IPS-NIHi11 (cell line): ENCODE measurements at regions not wholly inside any gene's neighbourhood (a gene's known extent, or its start where the extent isn't known, plus 50 kb on each side); places are given as distances from the start of the nearest gene placed in this dataset.
A peak's percentile ranks its signal among the peaks of the same experiment; 100 is the strongest.
"Not testable (repeated sequence)": the region's sequence is repeated elsewhere in the genome, so short reads cannot be mapped to it uniquely, and the experiment has no call there.

Experiments
- DNase-seq: peaks from one replicate; pipeline ENCODE4 v3.0.0; 2012; ENCODE audit warnings: mixed read lengths, low spot score

DNA sequence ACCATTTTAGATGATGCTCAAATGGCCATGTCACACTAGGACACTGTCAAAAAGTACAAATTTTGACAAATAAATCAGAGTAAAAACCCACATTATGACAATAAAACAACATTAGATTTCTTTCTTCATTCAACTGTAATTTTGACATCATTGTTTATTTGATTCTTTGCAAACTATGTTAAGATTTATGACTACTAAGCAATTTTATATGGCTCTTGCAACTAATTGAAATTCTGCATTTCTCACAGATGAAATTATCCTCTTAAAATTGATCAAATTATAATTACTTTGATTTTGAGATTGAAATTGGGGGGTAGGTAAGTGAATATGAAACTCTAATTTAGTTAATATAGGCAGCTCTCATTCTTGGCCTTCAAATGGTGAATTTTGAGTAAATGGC lies 59.8 kb downstream of the ATOH1 start:
- no peak for DNase-seq

DNA sequence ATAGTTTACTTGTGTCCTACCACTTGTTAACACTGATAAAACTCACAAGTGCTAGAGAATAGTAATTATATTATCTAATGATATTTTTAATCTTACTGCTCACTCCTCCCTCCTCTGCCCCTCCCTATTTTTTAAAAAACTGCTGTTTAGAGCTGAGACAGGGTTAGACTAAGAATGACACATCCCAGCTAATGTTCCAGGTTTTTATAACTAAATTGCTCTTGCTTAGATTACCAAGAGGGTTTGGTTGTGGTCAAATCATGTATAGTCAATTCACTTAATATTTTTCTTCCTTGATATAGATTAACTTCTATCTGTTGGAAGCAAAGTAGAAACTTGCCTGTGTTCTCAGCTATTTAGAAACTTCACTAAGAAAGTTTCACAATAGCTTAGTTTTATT lies 60.2 kb downstream of the ATOH1 start:
- no peak for DNase-seq

DNA sequence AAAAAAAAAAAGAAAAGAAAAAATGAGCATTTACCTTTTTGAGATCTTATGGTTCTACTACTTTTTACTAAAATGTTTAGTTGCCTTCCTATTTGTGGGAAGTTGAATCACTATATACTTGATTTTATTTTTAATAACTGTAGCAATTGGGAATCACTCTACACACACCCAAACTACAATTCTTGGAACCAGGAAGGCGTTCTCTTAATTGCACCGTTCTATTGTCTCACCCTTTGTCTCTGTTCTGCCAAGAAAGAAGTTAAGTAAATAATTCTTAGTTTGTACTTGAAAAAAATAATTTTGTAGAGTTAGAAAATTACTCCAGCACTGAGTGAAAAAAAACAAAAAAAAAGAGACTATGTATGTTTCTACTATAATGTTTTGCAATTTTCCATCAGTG lies 62.7 kb downstream of the ATOH1 start:
- no peak for DNase-seq

DNA sequence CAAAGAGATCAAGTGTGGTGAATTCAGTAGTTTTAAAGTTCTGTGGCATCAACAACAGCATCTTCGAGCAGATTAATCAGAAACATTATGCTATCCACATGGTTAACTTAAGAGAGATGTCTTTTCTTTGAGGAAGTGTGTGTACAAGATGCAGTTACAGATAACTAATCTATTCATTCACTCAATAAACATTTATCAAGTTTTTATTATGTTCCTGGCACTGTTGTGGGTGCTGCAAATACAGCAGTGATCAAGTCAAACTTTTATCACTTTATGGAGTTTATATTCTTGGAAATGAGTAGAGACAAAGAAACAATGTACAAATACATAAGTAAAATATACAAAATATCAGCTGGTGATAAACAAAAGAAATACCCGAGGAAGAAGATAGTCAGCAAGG lies 66.4 kb downstream of the ATOH1 start:
- DNase-seq, result no peak

DNA sequence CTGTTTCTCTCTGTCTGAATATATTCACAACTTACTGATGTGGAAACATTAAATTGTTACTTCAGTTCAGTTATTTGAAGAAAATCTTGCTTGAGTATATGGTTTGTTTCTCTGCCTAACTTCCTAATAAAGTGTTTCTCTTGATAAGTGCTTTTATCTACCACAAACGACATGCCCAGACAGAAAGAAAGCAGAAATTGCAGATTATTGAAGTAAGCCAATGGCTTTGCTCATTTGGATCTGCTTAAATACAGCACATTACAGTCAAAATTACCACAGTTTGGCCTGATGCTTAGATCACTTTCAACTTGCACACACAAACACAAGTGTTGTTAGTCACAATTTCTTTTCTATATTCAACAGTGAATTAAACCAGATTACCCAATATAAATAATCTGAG lies 68.0 kb downstream of the ATOH1 start:
- DNase-seq, result no peak

DNA sequence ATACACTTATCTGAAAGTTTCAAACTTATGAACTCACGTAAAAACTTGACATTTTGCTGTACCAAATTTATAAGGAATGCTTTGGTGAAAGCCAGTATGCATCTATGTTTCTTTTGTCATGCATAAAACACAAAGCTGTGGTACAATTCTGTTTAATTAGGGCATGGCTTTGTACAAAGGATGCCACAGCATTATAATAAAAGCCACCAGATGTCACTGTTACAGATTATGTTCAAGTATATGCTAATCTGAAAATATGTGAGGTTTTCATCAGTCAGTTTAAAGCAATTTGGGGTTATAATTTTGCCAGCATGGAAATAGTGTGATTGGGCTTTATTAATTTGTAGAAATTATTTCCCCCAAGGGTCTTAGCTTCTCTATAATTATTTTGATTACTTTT lies 69.0 kb downstream of the ATOH1 start:
- peak; percentile 11 for DNase-seq

DNA sequence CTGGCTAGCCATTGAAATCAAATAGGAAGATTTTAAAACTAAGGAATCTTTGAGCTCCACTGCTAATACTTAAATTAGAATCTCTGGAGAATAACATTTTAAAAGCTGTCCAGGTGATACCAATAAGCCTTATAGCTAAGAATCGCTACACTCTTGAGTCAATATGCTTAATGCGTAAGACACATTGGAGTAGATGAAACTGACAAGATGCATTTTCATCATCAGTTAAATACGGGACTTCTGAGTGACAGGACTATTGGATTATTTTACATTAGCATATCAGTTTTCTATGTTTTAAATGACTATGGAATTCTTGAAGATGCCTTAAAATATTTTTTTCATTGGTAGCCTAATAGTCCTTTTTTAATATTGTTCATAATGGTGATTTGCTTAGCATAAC lies 80.2 kb downstream of the ATOH1 start:
- no peak for DNase-seq

DNA sequence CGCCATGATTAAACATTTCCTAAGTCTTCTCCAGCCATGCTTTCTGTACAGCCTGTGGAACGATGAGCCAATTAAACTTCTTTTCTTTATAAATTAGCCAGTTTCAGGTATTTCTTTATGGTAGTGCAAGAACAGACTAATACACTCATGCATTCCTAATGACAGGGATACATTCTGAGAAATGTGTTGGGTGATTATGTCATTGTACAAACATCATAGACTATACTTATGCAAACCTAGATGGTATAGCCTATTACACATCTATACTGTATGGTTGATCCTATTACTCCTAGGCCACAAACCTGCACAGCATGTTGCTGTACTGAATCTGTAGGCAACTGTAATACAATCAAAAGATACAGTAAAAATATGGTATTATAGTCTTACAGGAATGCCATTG lies 83.1 kb downstream of the ATOH1 start:
- no peak for DNase-seq

DNA sequence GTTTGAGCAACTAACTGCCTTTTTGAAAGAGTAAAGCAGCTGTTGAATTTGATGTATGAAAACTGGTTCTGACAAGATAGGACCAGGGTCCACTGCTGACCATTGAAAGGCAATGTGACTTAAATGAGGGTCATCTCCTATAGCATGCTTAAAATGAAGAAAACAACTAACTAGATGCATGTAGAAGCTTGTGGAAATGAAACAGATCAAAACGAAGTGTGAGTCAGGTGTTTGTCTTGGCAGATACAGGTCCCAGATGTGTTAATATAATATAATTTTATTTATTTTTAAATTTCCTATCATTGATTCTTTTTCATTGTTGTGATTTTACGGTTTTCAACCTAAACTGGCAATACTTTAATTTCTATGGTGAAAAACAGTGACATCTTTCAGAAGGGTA lies 83.6 kb downstream of the ATOH1 start:
- DNase-seq, result no peak

DNA sequence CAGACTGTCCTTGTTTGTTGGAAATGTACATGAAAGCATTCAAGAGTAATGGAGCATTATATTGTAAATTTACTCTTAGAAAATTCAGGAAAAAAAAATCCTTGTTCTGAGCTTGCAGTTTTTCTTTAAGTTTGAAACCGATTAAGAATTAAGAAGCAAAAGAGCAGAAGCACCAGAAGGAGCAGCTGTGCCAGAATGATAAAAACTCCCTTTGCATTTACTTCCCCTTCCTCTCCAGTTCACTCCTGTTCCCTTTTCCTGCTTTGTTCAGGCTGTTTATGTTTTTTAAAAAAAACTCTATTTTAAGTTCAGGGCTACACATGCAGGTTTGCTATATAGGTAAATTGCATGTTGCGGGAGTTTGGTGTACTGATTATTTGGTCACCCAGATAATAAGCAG lies 90.3 kb downstream of the ATOH1 start:
- DNase-seq, result no peak

DNA sequence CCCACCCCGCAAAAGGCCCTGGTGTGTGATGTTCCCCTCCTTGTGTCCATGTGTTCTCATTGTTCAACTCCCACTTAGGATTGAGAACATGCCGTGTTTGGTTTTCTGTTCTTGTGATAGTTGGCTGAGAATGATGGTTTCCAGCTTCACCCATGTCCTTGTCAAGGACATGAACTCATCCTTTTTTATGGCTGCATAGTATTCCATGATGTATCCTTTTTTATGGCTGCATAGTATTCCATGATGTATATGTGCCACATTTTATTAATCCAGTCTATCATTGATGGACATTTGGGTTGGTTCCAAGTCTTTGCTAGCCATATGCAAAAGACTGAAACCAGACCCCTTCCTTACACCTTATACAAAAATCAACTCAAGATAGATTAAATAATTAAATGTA lies 95.0 kb downstream of the ATOH1 start:
- not testable (repeated sequence) for DNase-seq

DNA sequence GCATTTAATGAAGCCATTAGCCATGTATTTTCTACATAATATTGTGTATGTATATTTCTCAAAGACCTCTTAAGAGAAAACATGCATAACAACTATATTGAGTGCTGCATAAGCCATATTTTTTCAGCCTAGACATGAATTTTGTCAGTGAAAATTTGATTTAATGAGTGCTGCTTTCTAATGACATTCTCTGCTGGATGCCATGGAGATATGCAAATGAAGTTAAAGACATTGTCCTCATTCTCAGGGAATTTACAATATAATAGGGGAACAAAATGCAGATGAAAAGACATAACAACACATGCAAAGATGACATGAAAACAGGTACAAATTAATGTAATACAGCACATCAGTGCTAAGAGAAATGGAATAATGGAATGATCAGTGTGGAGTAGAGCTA lies 118.7 kb downstream of the ATOH1 start:
- peak; percentile 23 for DNase-seq

DNA sequence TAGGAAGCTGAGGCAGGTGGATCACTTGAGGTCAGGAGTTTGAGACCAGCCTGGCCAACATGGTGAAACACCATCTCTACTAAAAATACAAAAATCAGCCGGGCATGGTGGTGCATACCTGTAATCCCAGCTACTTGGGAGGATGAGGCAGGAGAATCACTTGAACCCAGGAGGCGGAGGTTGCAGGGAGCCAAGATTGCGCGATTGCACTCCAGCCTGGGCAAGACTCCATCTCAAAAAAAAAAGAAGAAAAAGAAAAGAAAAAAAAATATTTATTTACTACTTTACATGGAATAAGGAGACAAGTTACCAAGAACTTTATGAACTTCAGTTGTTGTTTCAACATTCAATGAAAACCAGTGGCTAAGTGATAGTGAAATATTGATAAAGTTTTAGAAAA lies 121.7 kb downstream of the ATOH1 start:
- not testable (repeated sequence) for DNase-seq

DNA sequence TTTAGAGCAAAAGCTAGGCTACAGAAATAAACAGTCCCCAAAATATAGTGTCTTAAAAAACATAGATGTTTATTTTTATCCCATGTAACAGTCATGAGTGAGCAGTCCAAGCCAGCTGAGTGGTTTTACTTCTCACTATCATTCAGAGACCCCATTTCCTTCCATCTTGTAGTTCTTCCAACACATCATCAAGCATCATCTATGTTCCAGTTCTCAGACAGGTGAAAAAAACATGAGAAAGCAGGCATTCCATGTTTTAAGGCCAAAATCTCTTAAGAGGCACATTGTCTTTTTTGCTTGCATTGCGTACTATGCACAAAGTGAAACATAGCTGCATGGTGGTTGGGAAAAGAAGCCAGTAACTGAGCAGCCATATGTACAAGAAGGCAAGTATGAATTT lies 128.6 kb downstream of the ATOH1 start:
- DNase-seq, result no peak

DNA sequence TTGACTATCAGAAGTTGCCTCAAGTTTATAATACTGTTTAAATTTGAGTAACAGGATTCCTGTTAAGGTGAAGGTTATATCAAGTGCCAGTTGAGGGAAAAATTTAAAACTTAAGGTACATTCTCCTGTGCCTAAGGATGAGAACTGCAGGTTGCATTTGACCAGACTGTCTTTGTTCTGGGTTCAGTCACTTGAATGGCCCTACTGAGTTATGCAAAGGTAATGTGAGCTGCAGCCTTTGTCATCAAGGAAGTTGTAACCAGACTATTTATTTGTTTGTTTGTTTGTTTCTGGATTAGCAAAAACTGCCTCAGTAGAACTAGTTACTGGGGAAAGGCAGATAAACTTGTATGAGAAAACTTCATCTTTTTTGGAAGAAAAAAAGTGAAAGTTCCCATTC lies 131.9 kb downstream of the ATOH1 start:
- peak; percentile 15 for DNase-seq

DNA sequence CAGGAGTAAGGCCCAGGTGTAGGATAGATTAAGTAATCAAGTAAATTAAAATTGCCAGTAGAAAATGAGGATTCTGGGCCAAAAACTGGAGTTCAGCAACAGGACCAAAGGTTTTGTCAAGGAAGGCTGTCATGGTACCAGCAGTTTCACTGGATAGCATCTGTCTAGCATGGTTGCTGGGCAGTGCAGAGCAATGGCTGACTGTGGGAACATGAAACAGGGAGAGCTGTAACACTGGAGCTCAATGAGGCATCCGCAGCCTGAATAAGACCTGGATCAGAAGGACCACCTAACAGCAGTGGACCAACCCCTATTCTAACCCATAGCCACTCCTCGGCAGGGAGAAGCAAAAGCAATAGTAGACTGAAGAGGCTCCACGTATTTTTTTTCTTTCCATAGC lies 132.4 kb downstream of the ATOH1 start:
- DNase-seq, result no peak

DNA sequence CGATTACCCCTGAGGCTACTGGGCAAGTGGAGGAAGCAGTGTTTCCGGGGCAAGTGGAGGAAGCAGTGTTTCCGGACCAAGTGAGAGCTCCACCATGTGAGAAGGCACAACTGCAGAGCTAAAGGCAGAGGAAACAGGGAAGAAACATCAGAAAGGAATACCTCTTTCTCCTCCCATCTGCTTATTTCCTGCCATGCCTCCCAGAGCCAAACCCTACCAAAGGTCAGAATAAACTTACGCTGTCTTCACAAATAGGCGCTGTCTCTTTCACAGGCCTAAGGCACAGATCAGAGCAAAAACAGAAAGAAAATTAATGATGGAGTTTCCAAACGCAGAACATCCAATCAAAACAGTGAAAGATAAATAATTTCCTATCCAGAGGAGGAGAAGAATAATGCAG lies 153.0 kb downstream of the ATOH1 start:
- no peak for DNase-seq

DNA sequence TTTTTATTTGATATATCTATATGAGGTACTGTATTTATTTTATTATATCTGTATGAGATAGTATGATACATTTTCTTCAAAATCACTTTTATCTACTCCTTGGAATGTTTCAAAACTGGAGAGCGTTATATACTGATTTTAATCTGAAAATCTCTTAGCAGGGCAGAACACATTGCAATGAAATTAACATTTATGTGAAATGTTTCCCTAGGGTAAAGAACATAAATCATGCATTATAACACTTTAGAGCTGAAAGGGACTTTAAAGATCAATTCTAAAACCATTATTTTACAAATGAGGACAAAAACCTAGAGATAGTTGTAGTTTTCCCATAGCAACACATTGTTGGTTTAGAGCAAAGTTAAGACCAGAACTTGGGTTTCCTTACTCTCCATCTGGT lies 153.7 kb downstream of the ATOH1 start:
- no peak for DNase-seq

DNA sequence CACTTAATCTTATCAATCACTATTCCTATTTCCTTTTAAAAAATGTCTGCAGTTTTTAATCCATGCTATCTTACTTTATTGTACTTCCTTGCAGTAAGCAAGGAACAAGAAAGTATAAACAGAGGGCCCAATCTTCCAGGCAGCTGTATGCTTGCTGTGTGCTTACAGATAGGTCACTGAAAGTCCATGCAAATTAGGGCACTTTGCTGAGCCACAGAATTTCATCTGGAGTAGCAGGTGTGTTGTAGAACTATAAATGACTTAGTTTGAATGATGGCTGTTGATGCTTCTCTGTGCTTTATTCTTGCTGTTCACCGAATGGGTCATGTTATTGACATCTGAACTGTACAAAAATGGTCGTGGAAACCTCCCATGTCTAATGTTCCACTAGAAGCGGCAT lies 154.6 kb downstream of the ATOH1 start:
- no peak for DNase-seq

DNA sequence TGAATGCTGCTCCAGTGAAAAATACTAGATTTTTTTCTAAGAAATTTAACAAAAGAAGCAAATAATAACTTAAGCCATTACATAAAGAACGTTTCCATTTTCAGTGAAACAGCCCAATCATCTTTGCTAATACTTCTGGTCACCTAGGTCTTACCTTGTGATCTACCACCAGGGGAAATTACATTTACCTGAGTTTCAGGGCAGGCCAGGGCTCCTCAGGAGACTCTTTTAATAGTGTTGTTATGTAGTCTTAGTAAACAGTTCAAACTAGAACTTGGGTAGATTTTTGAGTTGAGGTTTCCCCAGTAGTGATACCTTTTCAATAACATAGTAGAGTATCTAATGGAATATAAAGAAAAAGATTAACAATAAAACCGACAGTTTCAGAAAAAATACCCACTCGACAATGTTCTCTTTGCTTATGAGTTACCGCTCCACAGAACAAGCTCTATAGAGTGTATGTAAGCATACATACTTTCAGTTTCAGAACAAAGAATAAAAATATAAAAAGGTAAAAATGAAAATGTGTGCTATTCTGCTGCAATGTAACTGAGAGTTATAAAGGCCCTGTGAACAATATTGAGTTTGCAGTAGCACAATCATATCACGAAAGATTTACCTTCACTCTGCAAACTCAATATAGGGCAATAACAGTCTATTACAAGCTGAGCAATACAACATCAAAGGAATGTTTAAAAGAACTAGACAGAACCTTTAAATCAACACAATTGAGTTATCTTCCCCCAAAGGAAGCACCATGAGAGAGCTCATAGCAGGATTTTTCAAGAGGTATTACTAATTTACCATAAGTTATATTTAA lies 165.8 kb downstream of the ATOH1 start:
- DNase-seq, result no peak

DNA sequence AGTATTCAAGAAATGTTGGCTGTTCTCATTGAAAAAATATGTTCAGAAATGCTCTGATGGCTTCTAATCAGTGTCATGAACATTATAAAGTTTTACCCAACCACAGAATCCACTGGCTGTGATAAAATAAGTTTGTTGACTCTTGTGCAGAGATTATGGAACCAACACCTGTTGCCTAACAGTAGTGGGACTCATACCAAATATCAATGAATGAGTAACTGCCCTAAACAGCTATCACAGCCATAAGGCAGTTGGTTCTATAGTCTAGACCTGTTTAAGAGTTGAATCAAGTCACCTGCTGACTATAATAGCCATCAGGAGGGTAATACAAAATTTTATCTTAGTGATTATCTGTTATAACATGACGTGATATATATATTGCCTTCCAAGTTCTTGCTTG lies 168.3 kb downstream of the ATOH1 start:
- DNase-seq, result no peak

DNA sequence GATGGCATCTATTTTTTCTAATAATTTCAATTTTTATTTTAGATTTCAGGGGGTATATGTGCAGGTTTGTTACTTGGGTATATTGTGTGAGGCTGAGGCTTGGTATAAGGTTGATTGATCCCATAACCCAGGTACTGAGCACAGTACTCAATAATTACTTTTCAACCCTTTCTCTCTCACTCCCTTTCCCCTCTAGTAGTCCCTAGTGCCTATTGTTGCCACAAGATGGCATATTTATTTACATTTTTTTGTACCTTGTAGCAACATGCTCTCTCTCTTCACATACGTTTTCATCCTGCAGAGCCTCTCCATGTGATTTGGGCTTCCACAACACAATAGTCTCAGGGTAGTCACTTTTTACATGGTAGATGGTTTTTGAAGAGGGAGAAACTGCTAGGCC lies 172.0 kb downstream of the ATOH1 start:
- DNase-seq, result no peak

DNA sequence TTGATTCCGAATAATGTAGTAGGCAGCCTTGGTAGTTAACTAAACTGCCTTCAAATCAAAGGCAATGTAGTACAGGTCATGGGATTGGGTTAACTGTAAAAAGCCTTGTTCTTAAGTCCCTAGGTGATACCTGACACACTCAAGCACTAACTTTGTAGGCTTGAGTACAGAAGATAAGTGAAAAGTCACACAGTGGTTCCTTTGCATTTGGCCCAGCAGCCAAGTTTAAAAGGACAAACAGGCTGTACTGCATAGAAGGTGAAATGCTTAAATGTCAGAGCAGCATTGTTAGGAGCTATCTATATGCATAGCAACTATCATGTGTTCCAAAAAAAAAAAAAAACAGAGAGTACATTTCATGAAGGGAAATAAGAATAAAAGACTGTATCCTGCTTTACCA lies 178.4 kb downstream of the ATOH1 start:
- DNase-seq, result no peak

DNA sequence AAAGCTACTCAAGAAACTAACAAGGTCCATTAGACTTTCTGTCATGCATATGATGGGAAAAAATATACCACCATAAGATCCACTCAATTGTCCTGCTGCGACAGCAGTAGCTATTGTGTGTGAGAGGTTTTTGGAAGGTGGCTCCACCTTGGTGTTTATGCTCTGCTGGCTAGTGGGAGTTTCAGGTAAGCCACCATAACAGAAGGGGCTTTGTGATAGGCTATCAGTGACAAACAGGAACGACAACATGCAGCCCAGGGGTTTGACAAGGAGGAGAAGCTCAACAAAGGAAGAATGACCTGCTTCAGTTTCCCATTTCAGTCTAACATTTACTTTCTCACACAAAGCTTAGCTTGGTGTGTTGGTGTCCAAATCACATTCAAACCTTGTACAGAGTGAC lies 182.6 kb downstream of the ATOH1 start:
- peak; percentile 12 for DNase-seq
